ENCODE measurements at regions not wholly inside any gene's neighbourhood (a gene's known extent, or its start where the extent isn't known, plus 50 kb on each side); places are given as distances from the start of the nearest gene placed in this dataset.
A peak's percentile ranks its signal among the peaks of the same experiment; 100 is the strongest.

GRCh38 chr1:196148367-196148970 lies 459.8 kb downstream of the KCNT2 start (continued):
- TF ChIP-seq CTCF (IDR thresholded peaks at IDR 0.05 in 2 of 3, conservative IDR thresholded peaks at IDR 0.05 in 1 of 3; ENCODE audit: insufficient read depth in 2 of 3, low read depth in 1 of 3, low read length in 3 of 3) (peak; percentile 21 to 65 (median 27); a peak in 3 of 6 replicates), DEAF1 (CRISPR knock-in tag; IDR thresholded peaks at IDR 0.05) (0 out of 2 replicates have a peak, but pooled peaks have one; percentile 36), ZC3H11A (IDR thresholded peaks at IDR 0.05; ENCODE audit: low read depth, low read length) (no peak), NFATC3 (IDR thresholded peaks at IDR 0.05) (no peak)

- H3K4me1 ChIP-seq (replicated peaks in 1 of 2; ENCODE audit: control insufficient read depth in 2 of 2, insufficient read depth in 2 of 2, low read length in 2 of 2), result no peaks in the 10 kb centered on the region; a peak in 1 of 5 replicates
- in situ Hi-C loops (cut with MboI) (no loop called here), intact Hi-C loops (cut with micrococcal nuclease) (loop anchor here (2.0 to 10.0 kb wide), 2 partner anchors 251 to 1027 kb away; no protein-coding TSS in a partner anchor)
- no peaks in the 10 kb centered on the region for H3K9me3 ChIP-seq (replicated peaks; ENCODE audit: control insufficient read depth, insufficient read depth, low read depth, low read length)
- ChIA-PET CTCF (ENCODE audit: low intra/inter-chr PET ratio) (interaction anchor here (1.6 kb wide), 1 partner anchor 161 kb away, joined by 12 read pairs; no protein-coding TSS in a partner anchor), POLR2A (no interaction called here)
- no peaks in the 10 kb centered on the region for H3K27me3 ChIP-seq (ENCODE audit: control insufficient read depth in 2 of 2, insufficient read depth in 2 of 2, low read length in 2 of 2)
- TF ChIP-seq, protein P1, sequence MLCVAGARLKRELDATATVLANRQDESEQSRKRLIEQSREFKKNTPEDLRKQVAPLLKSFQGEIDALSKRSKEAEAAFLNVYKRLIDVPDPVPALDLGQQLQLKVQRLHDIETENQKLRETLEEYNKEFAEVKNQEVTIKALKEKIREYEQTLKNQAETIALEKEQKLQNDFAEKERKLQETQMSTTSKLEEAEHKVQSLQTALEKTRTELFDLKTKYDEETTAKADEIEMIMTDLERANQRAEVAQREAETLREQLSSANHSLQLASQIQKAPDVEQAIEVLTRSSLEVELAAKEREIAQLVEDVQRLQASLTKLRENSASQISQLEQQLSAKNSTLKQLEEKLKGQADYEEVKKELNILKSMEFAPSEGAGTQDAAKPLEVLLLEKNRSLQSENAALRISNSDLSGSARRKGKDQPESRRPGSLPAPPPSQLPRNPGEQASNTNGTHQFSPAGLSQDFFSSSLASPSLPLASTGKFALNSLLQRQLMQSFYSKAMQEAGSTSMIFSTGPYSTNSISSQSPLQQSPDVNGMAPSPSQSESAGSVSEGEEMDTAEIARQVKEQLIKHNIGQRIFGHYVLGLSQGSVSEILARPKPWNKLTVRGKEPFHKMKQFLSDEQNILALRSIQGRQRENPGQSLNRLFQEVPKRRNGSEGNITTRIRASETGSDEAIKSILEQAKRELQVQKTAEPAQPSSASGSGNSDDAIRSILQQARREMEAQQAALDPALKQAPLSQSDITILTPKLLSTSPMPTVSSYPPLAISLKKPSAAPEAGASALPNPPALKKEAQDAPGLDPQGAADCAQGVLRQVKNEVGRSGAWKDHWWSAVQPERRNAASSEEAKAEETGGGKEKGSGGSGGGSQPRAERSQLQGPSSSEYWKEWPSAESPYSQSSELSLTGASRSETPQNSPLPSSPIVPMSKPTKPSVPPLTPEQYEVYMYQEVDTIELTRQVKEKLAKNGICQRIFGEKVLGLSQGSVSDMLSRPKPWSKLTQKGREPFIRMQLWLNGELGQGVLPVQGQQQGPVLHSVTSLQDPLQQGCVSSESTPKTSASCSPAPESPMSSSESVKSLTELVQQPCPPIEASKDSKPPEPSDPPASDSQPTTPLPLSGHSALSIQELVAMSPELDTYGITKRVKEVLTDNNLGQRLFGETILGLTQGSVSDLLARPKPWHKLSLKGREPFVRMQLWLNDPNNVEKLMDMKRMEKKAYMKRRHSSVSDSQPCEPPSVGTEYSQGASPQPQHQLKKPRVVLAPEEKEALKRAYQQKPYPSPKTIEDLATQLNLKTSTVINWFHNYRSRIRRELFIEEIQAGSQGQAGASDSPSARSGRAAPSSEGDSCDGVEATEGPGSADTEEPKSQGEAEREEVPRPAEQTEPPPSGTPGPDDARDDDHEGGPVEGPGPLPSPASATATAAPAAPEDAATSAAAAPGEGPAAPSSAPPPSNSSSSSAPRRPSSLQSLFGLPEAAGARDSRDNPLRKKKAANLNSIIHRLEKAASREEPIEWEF (CRISPR knock-in tag; IDR thresholded peaks at IDR 0.05), result peak; percentile 97
- no peak for TF ChIP-seq FOXJ3 (CRISPR knock-in tag; IDR thresholded peaks at IDR 0.05)
- DNase-seq (ENCODE audit: extremely low read depth in 1 of 4, low spot score in 3 of 4), result no peak
- 44% methylated on average over 2 of the region's 2 CpGs for WGBS (ENCODE audit: insufficient coverage, low coverage, missing lambda C conversion rate)
- no peak overlapping the region for H3K4me2 ChIP-seq (ENCODE audit: insufficient read depth, low read length)
- H3K4me3 ChIP-seq, result no peak overlapping the region
- no peaks in the 10 kb centered on the region for H4K20me1 ChIP-seq (replicated peaks; ENCODE audit: control insufficient read depth, insufficient read depth, low read length)
- no peaks in the 10 kb centered on the region for H3K9me1 ChIP-seq (ENCODE audit: control insufficient read depth, insufficient read depth, low read length)
- H3K36me3 ChIP-seq (ENCODE audit: control insufficient read depth, insufficient read depth, low read length), result no peaks in the 10 kb centered on the region
- no peaks in the 10 kb centered on the region for H3K79me2 ChIP-seq (ENCODE audit: control insufficient read depth, insufficient read depth, low read length)
- BruUV-seq (replicated peaks), result no TSS peak
- H3K9ac ChIP-seq (ENCODE audit: insufficient read depth in 1 of 2, low read depth in 2 of 2, low read length in 2 of 2), result no peak overlapping the region
- no peak overlapping the region for H3K27ac ChIP-seq (ENCODE audit: extremely low read depth, low read depth, low read length)
- no peak for ATAC-seq
- FAIRE-seq, result no peak
- no peak overlapping the region for H2AFZ ChIP-seq (ENCODE audit: low read depth, low read length)
Observed at GRCh38 chr1:196147530-196147929, 460.7 kb downstream of the KCNT2 start.

Data from K562 (cell line).